ENCODE measurements at regions not wholly inside any gene's neighbourhood (a gene's known extent, or its start where the extent isn't known, plus 50 kb on each side); places are given as distances from the start of the nearest gene placed in this dataset.

DNA sequence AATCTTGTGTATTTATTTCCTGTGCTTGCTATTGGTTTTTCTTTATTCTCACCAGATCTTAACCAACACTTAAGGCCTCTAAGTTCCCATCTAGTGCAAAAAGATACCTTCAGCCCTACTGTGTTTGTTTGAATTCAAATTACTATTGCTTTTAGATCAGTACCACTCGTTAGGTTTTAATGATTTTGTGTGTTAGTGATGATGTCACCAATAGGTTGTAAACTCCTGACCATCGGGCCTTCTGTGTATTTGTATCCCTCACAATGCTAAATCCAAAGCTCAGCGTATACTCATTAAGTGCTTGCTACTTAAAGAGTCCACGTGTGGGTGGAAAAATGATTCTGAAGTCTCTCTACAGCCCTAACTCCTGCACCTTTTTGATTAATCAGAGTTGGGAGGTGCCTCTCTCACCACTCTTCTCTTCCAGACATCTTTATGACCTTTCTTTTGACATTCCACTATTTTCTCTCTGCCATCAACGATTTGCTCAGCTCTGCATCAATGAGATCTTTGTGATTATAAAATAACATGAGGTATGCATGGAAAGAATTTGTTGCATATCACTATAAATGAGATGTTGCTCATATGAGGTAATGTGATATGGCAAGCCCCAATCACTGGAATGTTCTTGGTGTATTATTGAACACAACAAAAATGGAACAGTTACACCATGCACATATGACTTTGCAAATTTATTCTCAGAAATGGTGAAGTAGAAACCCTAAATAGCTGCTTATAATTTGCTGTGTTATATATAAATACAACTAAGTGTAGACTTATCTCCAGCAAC lies 55.1 kb upstream of the LAMA2 start:
- Mint-ChIP-seq H3K36me3 (ENCODE audit: insufficient read depth, unreplicated experiment) (no peaks in the 10 kb centered on the region), H3K27ac (ENCODE audit: low read depth, unreplicated experiment) (no peak overlapping the region), H3K27me3 (ENCODE audit: insufficient read depth, unreplicated experiment) (peaks cover 94% of the 10 kb centered on the region), H3K9me3 (ENCODE audit: unreplicated experiment) (no peaks in the 10 kb centered on the region), H3K4me3 (ENCODE audit: unreplicated experiment) (no peak overlapping the region), H3K4me1 (ENCODE audit: insufficient read depth, unreplicated experiment) (no peaks in the 10 kb centered on the region)
- POLR2A ChIA-PET, result interaction anchor here (0.6 kb wide), 1 partner anchor 16 kb away, joined by 3 read pairs; no protein-coding TSS in a partner anchor
- BruUV-seq (replicated peaks), result no TSS peak
- intact Hi-C loops (cut with micrococcal nuclease), result no loop called here
- TF ChIP-seq CTCF (IDR thresholded peaks at IDR 0.05; ENCODE audit: unreplicated experiment), result no peak
- CTCF ChIA-PET, result no interaction called here
- no peak for DNase-seq (ENCODE audit: unreplicated experiment)

GRCh38 chr6:128826606-128827005 lies 56.3 kb upstream of the LAMA2 start:
- ChIA-PET POLR2A (no interaction called here), CTCF (no interaction called here)
- Mint-ChIP-seq H3K27ac (ENCODE audit: low read depth, unreplicated experiment) (no peak overlapping the region), H3K36me3 (ENCODE audit: insufficient read depth, unreplicated experiment) (no peaks in the 10 kb centered on the region), H3K4me3 (ENCODE audit: unreplicated experiment) (no peak overlapping the region), H3K27me3 (ENCODE audit: insufficient read depth, unreplicated experiment) (peaks cover 96% of the 10 kb centered on the region), H3K4me1 (ENCODE audit: insufficient read depth, unreplicated experiment) (no peaks in the 10 kb centered on the region), H3K9me3 (ENCODE audit: unreplicated experiment) (no peaks in the 10 kb centered on the region)
- DNase-seq (ENCODE audit: unreplicated experiment), result no peak
- no TSS peak for BruUV-seq (replicated peaks)
- intact Hi-C loops (cut with micrococcal nuclease), result no loop called here
- TF ChIP-seq CTCF (IDR thresholded peaks at IDR 0.05; ENCODE audit: unreplicated experiment), result no peak

GRCh38 chr6:128822271-128822670 lies 60.7 kb upstream of the LAMA2 start:
- Mint-ChIP-seq H3K4me3 (ENCODE audit: unreplicated experiment) (no peak overlapping the region), H3K36me3 (ENCODE audit: insufficient read depth, unreplicated experiment) (no peaks in the 10 kb centered on the region), H3K4me1 (ENCODE audit: insufficient read depth, unreplicated experiment) (no peaks in the 10 kb centered on the region), H3K27me3 (ENCODE audit: insufficient read depth, unreplicated experiment) (peaks cover 100% of the 10 kb centered on the region), H3K27ac (ENCODE audit: low read depth, unreplicated experiment) (no peak overlapping the region), H3K9me3 (ENCODE audit: unreplicated experiment) (no peaks in the 10 kb centered on the region)
- no TSS peak for BruUV-seq (replicated peaks)
- TF ChIP-seq CTCF (IDR thresholded peaks at IDR 0.05; ENCODE audit: unreplicated experiment), result no peak
- no peak for DNase-seq (ENCODE audit: unreplicated experiment)
- CTCF ChIA-PET, result no interaction called here
- POLR2A ChIA-PET, result interaction anchor here (0.6 to 0.7 kb wide), 2 partner anchors 528 to 1598 kb away, joined by 3 read pairs; no protein-coding TSS in a partner anchor
- intact Hi-C loops (cut with micrococcal nuclease), result no loop called here

- H3K9me3 Mint-ChIP-seq (ENCODE audit: unreplicated experiment), result no peaks in the 10 kb centered on the region
- no TSS peak for BruUV-seq (replicated peaks)
- CTCF ChIA-PET, result interaction anchor here (1.1 kb wide), 1 partner anchor 431 kb away, joined by 3 read pairs; no protein-coding TSS in a partner anchor
- H3K4me1 Mint-ChIP-seq (ENCODE audit: insufficient read depth, unreplicated experiment), result no peaks in the 10 kb centered on the region
- intact Hi-C loops (cut with micrococcal nuclease), result no loop called here
- no peak for DNase-seq (ENCODE audit: unreplicated experiment)
- POLR2A ChIA-PET, result no interaction called here
- H3K27me3 Mint-ChIP-seq (ENCODE audit: insufficient read depth, unreplicated experiment), result peaks cover 100% of the 10 kb centered on the region
- H3K36me3 Mint-ChIP-seq (ENCODE audit: insufficient read depth, unreplicated experiment), result no peaks in the 10 kb centered on the region
- no peak overlapping the region for H3K4me3 Mint-ChIP-seq (ENCODE audit: unreplicated experiment)
- TF ChIP-seq CTCF (IDR thresholded peaks at IDR 0.05; ENCODE audit: unreplicated experiment), result no peak
- no peak overlapping the region for H3K27ac Mint-ChIP-seq (ENCODE audit: low read depth, unreplicated experiment)
Measured at GRCh38 chr6:128821116-128821515, 61.8 kb upstream of the LAMA2 start.

All from MCF 10A (cell line).